Endothelial cell of umbilical vein (primary cell): ENCODE measurements at regions not wholly inside any gene's neighbourhood (a gene's known extent, or its start where the extent isn't known, plus 50 kb on each side); places are given as distances from the start of the nearest gene placed in this dataset.

Experiments used
- BruUV-seq: library from RNA; stranded (reverse); fragments of 400-500 nt; replicated peaks from 2 replicates; lab custom pipeline; 2021; lab: Mats Ljungman, UMichigan
- CTCF ChIA-PET: fragments of 300-600, 350-600 bp; sonication (Branson Sonifier 250); formaldehyde crosslinking; loops from one replicate; lab custom pipeline; 2021; ENCODE audit warnings: antibody characterized with exemption, inconsistent platforms; lab: Charles Lee
- POLR2A ChIA-PET: fragments of 300-600, 350-600 bp; sonication (Branson Sonifier 250); formaldehyde crosslinking; loops from one replicate; lab custom pipeline; 2021; ENCODE audit warnings: antibody characterized with exemption, inconsistent platforms; lab: Charles Lee
- DNase-seq: peaks from one replicate; pipeline ENCODE4 v3.0.0-alpha.2; 2011; ENCODE audit warnings: low read depth, low spot score
- FAIRE-seq: peaks from 2 replicates; lab custom pipeline; 2011; peaks lifted over from hg19 to GRCh38; lab: Jason Lieb, UNC
- H2AFZ ChIP-seq: 2 replicates; pipeline ENCODE4 v1.6.0; 2012; ENCODE audit warnings: low read depth, low read length, control low read depth, inconsistent platforms
- H3K27ac ChIP-seq: 2 replicates; pipeline ENCODE4 v1.5.1; 2011; ENCODE audit warnings: low read depth, mild to moderate bottlenecking, control low read depth, low read length, moderate library complexity; ENCODE audit not compliant: insufficient read depth
- H3K27me3 ChIP-seq, 2 experiments: 2 replicates each; pipeline versions ENCODE4 v1.6.0 to v1.6.1; 2011; ENCODE audit warnings: low read length in 2 of 2, mixed read lengths in 1 of 2; ENCODE audit not compliant: control insufficient read depth in 2 of 2, insufficient read depth in 2 of 2
- H3K36me3 ChIP-seq, 2 experiments: 2 replicates in 1 of 2; 3 replicates in 1 of 2; pipeline ENCODE4 v1.5.1; 2011; ENCODE audit warnings: low read length in 2 of 2, mild to moderate bottlenecking in 1 of 2, moderate library complexity in 1 of 2; ENCODE audit not compliant: control insufficient read depth in 2 of 2, insufficient read depth in 2 of 2; ENCODE audit errors: extremely low read depth in 1 of 2
- H3K4me1 ChIP-seq: 3 replicates; pipeline ENCODE4 v1.5.1; 2011; ENCODE audit warnings: mild to moderate bottlenecking, low read length; ENCODE audit not compliant: control insufficient read depth, insufficient read depth; ENCODE audit errors: extremely low read depth
- H3K4me2 ChIP-seq: 2 replicates; pipeline ENCODE4 v1.6.1; 2011; ENCODE audit warnings: low read length, control low read depth, mixed read lengths; ENCODE audit not compliant: insufficient read depth
- H3K4me3 ChIP-seq, 3 experiments: fragments of 200-600 bp in 1 of 3; sonication (generic), shearing (Covaris generic) in 1 of 3; replicated peaks in 1 of 3; 2 replicates each; pipeline ENCODE4 v1.5.1; 2011 to 2016; ENCODE audit warnings: control low read depth in 3 of 3, low read length in 3 of 3, mild to moderate bottlenecking in 2 of 3, inconsistent platforms in 1 of 3, low read depth in 1 of 3, moderate library complexity in 1 of 3; ENCODE audit not compliant: insufficient read depth in 1 of 3
- H3K79me2 ChIP-seq: 2 replicates; pipeline ENCODE4 v1.6.0; 2012; ENCODE audit warnings: low read length, inconsistent platforms; ENCODE audit not compliant: control insufficient read depth, insufficient read depth
- H3K9ac ChIP-seq: replicated peaks from 2 replicates; pipeline ENCODE3; 2011; ENCODE audit warnings: low read length, control low read depth; ENCODE audit not compliant: insufficient read depth; ENCODE audit errors: extremely low read depth
- H3K9me1 ChIP-seq: replicated peaks from 3 replicates; pipeline ENCODE4 v1.6.0; 2011; ENCODE audit warnings: mild to moderate bottlenecking, low read length; ENCODE audit not compliant: control insufficient read depth, insufficient read depth; ENCODE audit errors: extremely low read depth
- H3K9me3 ChIP-seq: replicated peaks from 2 replicates; pipeline ENCODE4 v1.5.1; 2012; ENCODE audit warnings: low read length, inconsistent platforms; ENCODE audit not compliant: control insufficient read depth, insufficient read depth
- H4K20me1 ChIP-seq: replicated peaks from 2 replicates; pipeline ENCODE3; 2011; ENCODE audit warnings: mild to moderate bottlenecking, low read length; ENCODE audit not compliant: control insufficient read depth, insufficient read depth; ENCODE audit errors: extremely low read depth
- CTCF ChIP-seq, 2 donors: IDR thresholded peaks; 1 replicate in 1 of 2; 2 replicates in 1 of 2; pipeline ENCODE4 v1.5.1; 2011; ENCODE audit warnings: low read length in 2 of 2, mild to moderate bottlenecking in 2 of 2, moderate library complexity in 2 of 2, control low read depth in 1 of 2, inconsistent platforms in 1 of 2, low read depth in 1 of 2; ENCODE audit not compliant: insufficient read depth in 1 of 2; ENCODE audit errors: extremely low read depth in 1 of 2
- EZH2 ChIP-seq: IDR thresholded peaks from 2 replicates; pipeline ENCODE4 v1.6.1; 2012; ENCODE audit warnings: borderline replicate concordance, low read depth, mild to moderate bottlenecking, moderate library complexity, low read length, inconsistent platforms; ENCODE audit not compliant: severe bottlenecking
- FOS ChIP-seq: IDR thresholded peaks from 2 replicates; pipeline ENCODE4 v1.6.1; 2011; ENCODE audit warnings: mild to moderate bottlenecking, low read length, moderate library complexity, borderline replicate concordance; ENCODE audit not compliant: insufficient read depth
- GATA2 ChIP-seq: IDR thresholded peaks from 2 replicates; pipeline ENCODE4 v1.7.0; 2011; ENCODE audit warnings: low read depth, mild to moderate bottlenecking, moderate library complexity, mixed read lengths, low read length; ENCODE audit not compliant: insufficient read length, insufficient read depth
- JUN ChIP-seq: IDR thresholded peaks from 2 replicates; pipeline ENCODE4 v1.6.1; 2011; ENCODE audit warnings: borderline replicate concordance, low read depth; ENCODE audit not compliant: insufficient read length, insufficient read depth
- MAX ChIP-seq: IDR thresholded peaks from 2 replicates; pipeline ENCODE4 v1.6.1; 2011; ENCODE audit not compliant: insufficient read depth, insufficient read length
- MYC ChIP-seq: IDR thresholded peaks from one replicate; pipeline ENCODE4 v1.6.1; 2011; ENCODE audit warnings: mild to moderate bottlenecking, low read depth, low read length
- POLR2A ChIP-seq: IDR thresholded peaks from 2 replicates; pipeline ENCODE4 v1.6.1; 2012; ENCODE audit warnings: low read depth, mild to moderate bottlenecking, control low read depth, low read length
- POLR2AphosphoS5 ChIP-seq: IDR thresholded peaks from 2 replicates; pipeline ENCODE4 v1.6.1; 2012; ENCODE audit warnings: low read depth, mild to moderate bottlenecking, control low read depth, low read length, moderate library complexity; ENCODE audit not compliant: insufficient read depth
- dilution Hi-C: fragments of 300-500 bp; cut with MboI; formaldehyde crosslinking; loops from one replicate; pipeline ENCODE4 v1.15.0; 2019; ENCODE audit warnings: low sequenced_read_pairs; ENCODE audit not compliant: extremely low pct_ligation_motif_present
- intact Hi-C: fragments of 100-400 bp; cut with micrococcal nuclease; formaldehyde crosslinking; loops from one replicate; pipeline ENCODE4 v1.10.0; 2022

GRCh38 chr12:91944637-91945036 lies 201.0 kb downstream of the BTG1 start:
- H3K9ac ChIP-seq: no peak overlapping the region
- no peak for DNase-seq
- intact Hi-C loops: no loop called here
- H3K79me2 ChIP-seq: no peaks in the 10 kb centered on the region
- H3K4me1 ChIP-seq: peaks cover 4% of the 10 kb centered on the region
- TF ChIP-seq JUN (no peak), FOS (no peak), GATA2 (no peak), POLR2A (no peak), MAX (no peak), CTCF (IDR thresholded peaks at IDR 0.05; ENCODE audit: extremely low read depth in 1 of 2, insufficient read depth in 1 of 2, low read depth in 1 of 2, low read length in 2 of 2) (no peak), MYC (no peak), EZH2 (no peak), POLR2AphosphoS5 (no peak)
- no peak overlapping the region for H2AFZ ChIP-seq
- no peak for FAIRE-seq
- ChIA-PET CTCF (interaction anchor here (1.2 kb wide), 1 partner anchor 12 kb away, joined by 3 read pairs; no protein-coding TSS in a partner anchor), POLR2A (no interaction called here)
- H3K9me1 ChIP-seq: no peaks in the 10 kb centered on the region
- H3K27ac ChIP-seq: no peak overlapping the region
- H3K9me3 ChIP-seq: no peaks in the 10 kb centered on the region
- H3K4me2 ChIP-seq: no peak overlapping the region
- no peak overlapping the region for H3K4me3 ChIP-seq
- BruUV-seq: no TSS peak
- no peaks in the 10 kb centered on the region for H3K27me3 ChIP-seq
- dilution Hi-C loops: no loop called here
- no peaks in the 10 kb centered on the region for H4K20me1 ChIP-seq
- H3K36me3 ChIP-seq: no peaks in the 10 kb centered on the region
